Inflammatory macrophage treated with lipopolysaccharide for 4 hours (primary cell): ENCODE measurements at regions not wholly inside any gene's neighbourhood (a gene's known extent, or its start where the extent isn't known, plus 50 kb on each side); places are given as distances from the start of the nearest gene placed in this dataset.

Experiments
- DNase-seq: peaks from one replicate; pipeline ENCODE4 v3.0.0-alpha.2; 2020

DNA sequence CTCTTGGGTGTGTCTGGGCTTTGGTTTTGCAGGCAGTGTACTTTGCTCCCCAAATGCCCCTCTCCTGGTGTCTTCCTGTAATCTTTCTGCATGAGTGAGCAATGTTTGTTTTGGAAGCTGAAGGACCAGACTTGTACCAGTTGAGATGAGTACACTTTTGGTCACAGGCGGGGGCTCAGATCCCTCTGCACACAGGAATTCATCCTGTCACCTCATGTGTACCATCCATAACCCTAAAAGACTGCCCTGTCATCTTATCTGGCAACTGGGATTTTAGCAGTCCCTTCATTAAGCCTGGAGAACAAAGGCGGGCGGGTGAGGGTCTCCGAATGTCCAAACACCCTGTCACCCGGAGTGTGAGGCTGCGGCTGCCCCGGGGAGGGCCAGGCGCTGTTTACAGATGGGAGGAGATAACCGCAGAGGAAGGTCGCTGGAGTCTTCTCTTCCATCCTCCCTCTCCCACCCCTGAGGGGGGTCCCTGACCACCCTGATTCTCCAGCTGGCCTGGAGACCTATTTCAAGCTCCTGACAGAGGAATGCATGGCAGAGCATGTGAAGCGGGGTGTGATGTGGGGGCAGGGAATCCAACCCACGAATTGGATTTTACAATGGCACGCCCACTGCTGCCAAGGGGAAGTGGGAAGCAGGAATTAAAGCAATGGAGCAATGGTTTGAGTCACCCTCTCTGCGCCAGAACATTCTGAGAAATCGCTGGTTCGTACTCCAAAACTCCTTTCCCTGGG lies 158.2 kb upstream of the MYCN start:
- DNase-seq: peak; percentile 25

DNA sequence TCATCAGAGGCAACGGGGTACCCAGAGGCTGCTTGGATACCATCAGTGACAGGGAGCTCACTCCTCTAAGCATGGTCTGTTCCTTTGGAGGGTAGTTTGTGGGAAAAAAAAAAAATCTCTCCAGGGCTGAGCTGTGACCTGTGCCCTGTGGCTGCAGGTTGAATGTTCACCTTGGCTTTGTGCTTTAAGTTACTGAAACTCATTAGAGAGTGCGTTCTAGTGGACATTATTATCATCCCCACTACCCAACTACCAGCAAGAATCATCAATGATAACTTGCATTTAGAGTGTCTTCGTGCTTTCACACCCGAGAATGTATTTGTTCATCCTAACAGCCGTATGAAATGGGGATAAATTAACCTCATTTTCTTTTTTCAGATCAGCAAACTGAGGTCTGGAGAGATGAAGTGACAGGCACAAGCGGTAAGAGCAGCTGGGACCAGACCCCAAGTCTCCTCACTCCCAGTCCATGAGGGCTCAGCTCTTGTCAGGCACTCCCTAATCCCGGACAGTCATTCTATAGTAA lies 157.5 kb upstream of the MYCN start:
- DNase-seq: no peak

DNA sequence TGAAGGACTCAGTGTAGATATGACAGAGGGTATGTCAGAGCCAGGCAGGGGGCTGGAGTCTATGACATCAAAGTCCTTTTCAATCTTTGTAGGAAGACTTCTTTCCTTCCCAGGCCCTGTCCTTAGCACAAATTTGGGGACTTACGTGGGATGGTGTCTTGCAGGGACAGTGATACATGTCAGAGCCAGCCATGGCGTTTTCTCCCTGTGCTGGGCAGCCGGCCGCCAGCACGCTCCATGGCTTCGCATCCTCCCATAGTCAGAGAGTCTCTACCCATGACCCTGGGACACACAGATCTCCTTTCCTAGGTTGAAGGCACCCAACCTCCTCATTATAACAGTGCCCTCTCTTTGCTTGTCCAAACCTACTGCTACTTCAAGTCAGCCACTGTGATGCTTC lies 156.9 kb upstream of the MYCN start:
- no peak for DNase-seq

DNA sequence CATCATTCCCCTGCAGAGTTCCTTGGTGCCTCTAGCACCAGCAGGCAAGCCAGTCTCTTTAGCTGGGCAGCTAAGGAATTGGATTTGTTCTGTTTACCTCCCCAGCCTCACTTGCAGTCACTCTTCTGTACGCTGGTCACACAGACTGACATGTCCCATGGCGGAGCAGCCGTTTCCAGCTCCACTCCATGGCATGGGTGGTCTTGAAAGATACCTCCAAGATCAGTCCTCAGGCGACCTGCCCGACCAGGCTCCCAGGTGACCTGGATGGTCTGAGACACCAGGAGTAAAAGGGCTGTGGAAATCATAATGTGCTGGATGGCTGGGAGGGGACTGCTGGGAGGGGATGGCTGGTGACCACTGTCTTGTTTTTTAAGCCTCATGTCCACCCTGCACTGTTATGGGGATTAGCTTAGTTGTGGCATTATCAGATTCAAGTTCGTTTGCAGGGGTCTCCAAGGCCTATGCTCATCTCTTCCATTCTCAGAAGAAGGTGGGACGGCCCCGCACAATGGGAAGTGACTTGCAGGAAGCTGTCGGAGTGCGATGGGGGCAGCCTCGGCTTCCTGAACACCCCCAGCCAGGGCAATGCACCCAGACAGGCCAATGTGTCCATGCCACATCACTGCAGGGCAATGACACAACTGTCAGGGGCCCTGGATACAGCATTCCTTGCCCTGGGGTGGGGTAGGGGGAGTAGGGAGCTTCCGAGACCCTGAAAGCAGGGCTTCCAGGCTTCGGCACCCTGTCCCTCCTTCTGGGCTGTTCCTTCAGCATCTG lies 156.1 kb upstream of the MYCN start:
- no peak for DNase-seq

DNA sequence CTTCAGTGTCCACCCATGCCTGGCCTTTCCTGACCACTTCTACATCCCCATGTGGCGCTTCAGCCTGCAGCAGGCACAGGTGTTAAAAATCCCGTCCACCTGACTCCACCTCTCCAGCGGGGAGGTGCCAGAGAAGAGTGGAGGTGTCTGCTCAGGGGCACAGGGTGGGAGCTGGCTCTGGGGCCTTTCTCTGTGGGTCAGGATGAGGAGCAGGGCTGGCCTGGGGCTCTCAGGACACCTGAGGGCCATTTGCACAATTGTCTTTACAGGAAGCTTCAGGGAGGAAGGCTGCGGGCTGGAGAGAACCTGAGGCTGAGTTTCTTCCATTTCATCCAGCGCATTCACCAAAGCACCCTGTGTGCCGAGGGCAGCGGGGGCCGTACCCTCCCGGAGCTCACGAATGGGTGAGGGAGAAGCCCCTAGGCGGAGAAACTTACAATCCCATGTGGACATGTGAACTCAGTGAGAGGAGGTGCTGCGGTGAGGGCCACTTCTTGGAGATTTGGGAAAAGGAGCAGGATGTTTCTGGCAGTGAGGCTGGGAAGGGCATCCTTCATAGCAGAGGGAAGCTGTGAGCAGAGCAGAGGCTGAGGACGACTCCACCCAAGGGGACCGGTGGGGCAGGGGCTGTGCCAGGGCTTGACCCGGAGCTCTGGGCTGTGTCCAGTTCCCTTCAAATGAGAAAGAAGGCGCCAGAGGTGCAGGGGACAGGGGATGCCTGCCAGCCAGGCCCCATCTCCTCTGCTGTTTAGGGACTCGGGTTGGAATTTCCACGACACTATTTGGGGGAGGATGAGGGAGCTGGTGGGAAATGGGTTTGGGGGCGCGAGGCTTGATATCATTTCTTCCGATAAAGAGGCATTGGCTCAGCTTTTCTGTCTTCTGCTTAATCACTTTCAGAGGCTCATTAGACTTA lies 155.2 kb upstream of the MYCN start:
- DNase-seq: no peak

DNA sequence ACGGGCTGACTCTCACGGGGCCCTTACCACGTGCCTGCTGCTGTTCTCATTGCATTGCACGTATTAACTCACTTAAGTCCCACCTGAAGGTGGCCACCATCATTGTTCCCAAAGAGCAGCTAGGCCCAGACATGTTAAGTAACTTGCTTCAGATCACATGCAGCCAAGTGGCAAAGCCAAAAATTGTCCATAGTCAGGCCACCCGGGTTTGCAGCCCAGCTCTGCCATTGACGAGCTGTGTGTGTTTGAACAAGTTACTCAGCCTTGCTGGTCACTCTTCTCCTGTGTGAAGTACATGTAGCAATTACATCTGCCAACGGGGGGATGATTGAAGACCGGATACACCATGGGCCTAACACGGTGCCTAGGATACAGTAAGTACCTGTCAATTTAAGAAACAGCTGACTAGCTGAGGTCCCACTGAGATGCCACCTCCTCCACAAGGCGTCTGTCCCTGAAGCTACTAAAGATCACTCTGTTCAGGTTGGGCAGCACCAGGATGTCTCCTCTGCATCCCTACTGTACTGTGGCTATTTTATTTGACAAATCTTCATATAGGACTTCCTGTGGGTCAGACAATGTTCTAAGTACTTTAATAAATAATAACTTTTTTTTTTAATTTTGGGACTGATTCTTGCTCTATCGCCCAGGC lies 154.2 kb upstream of the MYCN start:
- no peak for DNase-seq

DNA sequence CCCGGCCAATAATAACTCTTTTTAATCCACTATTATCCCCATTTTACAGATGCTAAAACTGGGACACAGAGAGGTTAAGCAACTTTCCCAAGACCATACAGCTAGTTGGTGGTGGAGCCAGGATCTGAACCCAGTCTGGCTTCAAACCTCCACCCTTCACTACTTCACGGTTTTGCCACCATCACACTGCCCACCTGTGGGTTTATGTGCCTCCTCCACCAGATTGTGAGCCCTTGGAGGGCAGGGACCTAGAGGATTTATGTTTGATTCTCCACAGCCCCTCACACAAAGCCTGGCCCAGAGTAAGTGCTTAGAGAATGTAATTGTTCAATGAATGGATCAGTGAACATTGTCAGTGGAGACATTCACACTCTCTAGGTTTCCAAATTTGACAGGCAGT lies 153.4 kb upstream of the MYCN start:
- DNase-seq: no peak

DNA sequence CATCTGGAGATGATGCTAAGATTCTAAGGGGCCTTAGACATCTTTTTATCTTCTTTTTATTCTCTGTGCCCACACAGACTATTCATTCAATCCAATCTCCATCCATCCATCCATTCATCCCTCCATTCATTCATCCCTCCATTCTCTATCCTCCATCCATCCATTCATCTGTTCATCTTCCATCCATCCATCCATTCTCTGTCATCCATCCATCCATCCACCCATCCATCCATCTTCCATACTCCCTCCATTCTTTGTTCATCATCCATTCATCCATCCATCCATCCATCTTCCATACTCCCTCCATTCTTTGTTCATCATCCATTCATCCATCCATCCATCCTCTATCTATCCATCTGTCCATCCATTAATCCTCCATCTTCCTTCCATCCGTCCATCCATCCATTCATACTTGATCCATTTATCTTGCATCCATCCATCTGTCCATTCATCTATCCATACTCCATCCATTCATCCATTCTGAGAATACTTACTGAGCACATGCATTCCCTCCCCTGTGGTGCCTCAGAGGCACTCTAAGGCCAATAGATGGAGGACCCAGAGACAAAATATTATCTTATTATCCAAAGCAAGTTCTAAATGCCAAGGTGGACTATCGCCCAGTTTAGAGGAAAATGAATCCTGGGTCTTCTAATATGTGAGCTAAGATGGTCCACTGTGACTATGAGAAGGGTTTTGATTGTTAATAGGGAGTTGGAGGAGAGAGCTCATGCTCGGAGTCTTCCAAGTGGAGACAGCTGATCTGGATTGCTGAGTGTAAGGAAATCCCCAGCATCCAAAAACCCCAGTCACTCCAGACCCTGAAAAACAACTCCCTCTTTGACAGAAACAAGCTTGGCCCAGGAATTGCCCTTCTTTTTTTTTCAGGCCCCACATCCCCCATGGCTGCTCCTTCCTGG lies 152.6 kb upstream of the MYCN start:
- DNase-seq: no peak

DNA sequence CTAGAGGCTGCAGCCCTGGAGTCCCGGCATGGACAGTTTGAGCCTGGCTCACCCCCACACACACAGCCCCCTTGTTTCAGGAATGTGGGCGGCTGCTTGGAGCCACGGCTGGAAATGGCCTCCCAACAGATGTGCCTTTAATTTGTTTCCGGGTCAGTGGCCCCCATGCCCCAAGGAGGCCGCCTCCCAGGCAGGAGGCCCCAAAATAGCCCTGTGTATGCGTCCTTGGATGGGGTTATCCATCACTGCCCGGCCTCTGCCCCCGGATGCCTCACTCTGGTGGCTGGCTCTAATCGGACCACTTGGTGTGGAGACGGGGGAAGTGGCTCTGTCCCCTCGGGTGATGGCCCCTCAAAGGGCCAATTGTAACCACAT lies 151.9 kb upstream of the MYCN start:
- no peak for DNase-seq

DNA sequence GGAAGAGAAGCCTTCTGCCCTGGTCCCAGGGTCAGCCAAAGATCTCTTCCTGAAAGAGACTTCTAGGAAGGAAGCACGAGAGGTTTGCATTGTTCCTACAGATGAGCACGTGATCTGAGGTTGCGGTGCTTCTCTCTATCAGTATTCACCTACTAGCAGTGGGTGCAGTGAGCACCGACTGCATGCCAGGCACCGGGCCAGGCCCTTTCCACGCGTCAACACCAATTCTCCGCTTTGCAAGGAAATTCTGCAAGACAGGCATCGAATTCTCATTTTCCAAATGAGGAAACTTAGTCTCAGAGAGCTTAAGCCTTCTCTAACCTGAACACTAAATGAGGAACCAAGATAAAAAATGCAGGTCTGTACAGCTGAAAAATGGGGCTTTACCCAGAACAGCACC lies 151.5 kb upstream of the MYCN start:
- no peak for DNase-seq

DNA sequence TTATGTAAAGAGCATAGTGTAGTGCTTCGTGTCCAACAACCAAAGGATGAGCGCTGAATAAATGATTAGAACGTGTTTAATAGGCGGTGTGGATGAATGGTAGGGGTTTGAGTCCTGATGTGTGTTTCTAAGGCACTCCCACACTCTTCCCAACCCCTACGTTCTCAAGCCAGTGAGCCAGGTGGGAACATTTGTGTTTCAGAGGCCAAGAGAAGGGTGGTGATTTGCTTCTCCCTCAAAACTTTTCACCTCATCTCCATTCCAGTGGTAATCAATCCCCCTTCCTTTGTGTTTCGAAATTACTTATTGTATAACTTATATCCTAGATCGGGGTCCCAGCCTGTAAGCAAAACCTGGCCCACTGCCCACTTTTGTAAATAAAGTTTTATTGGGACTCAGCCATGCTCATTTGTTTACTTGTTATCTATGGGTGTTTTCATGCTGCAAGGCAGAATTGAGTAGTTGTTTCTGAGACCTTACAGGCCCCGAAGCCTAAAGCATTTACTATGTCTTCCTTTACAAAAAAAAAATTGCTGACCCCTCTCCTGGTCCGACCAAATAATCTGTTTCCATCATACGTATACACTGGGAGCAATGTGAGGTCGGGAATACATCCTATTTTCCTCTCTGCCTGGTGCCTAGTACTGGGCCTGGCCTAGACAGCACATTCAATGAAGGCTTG lies 150.8 kb upstream of the MYCN start:
- no peak for DNase-seq

DNA sequence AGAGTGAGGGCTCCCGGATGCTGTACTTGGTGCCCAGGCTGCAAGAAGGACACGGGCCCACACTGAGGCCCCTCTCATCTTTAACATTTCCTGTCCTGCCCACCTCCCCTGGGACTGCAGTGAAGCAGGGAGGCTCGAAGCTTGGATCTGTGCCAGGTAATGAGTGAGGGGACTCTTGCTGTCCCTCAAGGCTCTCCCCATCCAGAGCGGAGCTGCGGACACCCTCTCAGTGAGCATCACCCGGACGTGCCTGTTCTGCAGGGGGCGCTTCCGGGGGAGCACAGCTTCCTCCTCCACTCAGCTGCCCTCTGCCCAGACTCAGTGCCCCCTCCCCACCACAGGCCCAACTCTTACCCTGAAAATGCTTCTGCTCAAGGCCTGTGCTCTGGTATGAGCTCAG lies 150.0 kb upstream of the MYCN start:
- DNase-seq: no peak

DNA sequence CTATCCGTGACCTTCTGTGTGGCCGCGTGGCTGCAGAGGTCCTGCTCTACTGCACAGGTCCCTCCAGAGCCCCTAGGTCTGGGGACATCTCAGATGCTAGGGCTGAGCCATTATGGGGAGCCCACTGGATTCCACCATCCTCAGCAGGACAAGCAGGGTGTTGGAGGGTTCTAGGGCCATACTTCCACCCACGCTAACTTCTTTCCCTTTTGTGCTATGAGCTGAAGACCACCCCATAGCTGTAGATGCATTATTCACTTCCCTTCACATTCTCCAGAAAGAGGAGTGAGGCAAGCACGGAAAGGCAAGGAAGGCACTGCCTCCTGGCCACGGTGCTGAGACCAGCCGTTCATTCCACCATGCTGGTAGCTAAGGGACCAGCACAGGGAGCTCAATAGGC lies 149.5 kb upstream of the MYCN start:
- no peak for DNase-seq

DNA sequence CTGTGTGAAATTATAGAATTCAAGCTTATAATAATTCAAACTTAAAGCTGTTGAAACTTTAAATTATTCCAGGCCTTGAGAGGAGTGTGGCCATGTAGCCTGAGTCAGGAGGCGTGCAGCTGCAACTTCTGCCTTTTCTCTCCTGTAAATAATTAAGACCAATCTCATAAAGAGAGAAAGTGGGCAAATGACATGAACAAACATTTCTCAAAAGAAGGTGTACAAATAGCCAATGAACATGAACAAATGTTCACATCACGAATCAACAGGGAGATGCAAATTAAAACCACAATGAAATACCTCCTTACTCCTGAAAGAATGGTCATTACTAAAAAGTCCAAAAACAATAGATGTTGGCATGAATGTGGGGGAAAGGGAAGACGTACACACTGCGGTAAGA lies 149.1 kb upstream of the MYCN start:
- DNase-seq: no peak

DNA sequence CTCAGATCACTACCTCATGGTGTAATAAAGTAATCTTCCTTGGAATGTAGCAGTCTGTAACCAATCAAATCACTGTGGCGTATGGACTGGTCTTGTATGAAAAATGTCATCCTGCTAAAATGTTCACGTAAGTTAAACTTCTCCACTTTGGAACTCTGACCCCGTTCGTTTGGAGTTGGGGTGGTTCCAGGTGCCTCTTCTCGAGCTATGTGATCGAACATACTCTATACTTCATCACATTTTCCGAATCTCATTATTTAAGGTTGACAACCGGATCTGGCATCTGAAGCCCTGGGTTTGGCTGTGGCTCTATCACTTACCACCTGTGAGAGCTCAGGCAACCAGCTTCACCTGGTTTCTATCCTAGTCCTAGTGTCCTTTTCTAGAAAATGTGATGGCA lies 148.0 kb upstream of the MYCN start:
- no peak for DNase-seq

DNA sequence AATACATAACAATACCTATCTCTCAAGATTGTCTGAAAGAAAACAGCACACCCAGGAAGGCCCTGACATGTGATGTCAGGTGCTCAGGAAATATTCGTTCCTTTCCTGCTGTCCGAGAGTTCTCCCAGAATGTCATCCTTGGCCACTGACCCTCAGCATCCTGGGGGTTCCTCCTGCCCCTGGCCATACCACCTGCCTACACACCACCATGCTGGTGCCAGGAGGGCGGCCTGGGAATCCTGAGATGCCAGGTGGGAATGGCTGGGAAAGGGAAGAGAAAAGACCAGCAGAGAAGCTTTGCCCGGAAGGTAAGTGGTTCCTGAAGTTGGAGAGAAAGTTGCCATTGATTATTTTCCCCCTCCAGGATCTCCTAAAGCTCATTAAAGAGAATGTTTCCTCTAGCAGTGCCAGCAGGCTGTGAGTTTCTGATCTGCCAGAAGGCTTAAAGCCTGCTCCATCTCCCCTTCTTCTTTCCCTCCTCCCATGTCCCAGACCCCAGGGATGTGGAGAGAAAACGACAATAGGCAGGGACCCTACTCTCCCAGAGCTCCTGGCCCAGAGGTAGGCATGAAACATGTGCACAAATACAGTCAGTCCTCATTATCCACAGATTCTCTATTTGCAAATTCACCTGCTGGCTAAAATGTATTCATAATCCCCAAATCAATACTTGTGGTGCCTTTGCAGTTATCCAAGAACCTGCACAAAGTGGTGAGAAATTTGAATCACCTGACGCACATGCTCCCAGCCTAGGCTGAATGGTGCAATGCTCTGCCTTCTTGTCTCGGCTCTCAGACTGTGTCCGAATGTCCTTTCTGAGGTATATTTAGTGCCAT lies 147.1 kb upstream of the MYCN start:
- no peak for DNase-seq

DNA sequence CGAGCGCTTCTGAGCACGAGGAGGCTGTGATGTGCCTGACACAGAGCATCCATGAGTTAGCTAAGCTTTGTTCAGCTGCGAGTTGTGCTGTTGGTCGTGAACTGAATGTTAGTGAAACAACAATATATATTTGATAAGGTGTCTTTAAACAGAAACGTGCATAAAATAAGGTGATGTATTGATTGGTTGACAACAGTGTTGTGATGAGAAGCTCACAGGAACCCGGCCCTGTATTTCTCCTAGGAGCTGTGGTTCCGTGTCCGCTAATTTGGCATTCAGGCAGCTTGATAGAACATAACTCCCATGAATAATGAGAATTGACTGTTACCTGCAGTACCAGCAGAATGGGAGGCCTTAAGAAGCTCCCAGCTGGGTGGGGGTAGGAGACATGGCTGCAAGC lies 146.4 kb upstream of the MYCN start:
- DNase-seq: no peak

DNA sequence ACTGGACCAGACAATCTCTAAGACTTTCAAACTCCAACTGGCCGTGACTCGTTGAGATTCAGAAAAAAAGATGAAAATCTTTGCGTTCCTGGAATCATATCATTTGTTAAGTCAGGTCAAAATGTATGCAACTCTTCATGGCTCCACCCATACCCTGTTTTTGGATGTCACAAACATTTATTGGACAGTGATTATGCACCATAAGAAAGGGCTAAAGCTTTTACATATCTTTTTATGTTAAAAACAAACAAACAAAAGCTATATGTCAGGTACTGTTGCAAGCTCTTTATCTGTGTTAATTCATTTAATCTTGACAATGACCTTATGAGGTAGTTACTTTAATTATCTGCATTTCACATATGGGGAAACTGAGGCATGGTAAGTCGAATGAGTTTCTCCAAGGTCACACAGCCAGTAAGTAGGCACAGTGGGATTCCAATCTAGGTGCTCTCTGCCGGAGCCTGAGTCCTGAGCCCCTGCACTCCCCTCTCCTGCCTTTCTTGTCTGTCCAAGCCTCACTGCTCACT lies 145.7 kb upstream of the MYCN start:
- no peak for DNase-seq

DNA sequence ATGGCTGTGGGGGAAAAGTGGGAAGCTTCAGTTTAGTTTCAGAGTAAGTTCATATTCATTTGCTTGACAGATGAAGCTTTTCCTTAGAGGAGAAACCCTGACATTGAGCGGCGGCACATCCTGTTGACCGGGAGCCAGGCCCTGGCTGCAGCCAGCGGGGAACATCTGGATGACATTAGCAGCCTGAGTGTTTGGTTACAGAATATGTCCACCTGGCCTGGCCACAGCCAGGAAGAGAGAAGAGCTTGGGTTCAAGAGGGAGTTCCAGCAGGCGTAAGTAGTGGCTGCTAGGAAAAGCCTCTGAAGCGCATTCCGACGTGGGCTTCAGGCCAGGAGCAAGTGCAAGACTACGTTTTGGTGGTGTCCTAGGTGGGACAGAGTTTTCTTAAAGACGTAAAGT lies 144.9 kb upstream of the MYCN start:
- no peak for DNase-seq
